Endodermal cell (in vitro differentiated cells): ENCODE measurements at regions not wholly inside any gene's neighbourhood (a gene's known extent, or its start where the extent isn't known, plus 50 kb on each side); places are given as distances from the start of the nearest gene placed in this dataset.

Source experiments
- DNase-seq: peaks from one replicate; pipeline ENCODE4 v3.0.0-alpha.2; 2017
- H3K27ac ChIP-seq: 2 replicates; pipeline ENCODE4 v1.5.1; 2013; ENCODE audit warnings: mild to moderate bottlenecking, low read depth, low read length, moderate library complexity
- H3K27me3 ChIP-seq: 2 replicates; pipeline ENCODE4 v1.6.1; 2013; ENCODE audit warnings: mild to moderate bottlenecking, low read length, moderate library complexity; ENCODE audit not compliant: insufficient read depth, control insufficient read depth, poor library complexity, severe bottlenecking
- H3K36me3 ChIP-seq: 2 replicates; pipeline ENCODE4 v1.7.0; 2013; ENCODE audit warnings: mild to moderate bottlenecking, low read length, moderate library complexity; ENCODE audit not compliant: control insufficient read depth, insufficient read depth
- H3K4me1 ChIP-seq: one replicate; pipeline ENCODE4 v1.7.0; 2013; ENCODE audit warnings: low read length; ENCODE audit not compliant: control insufficient read depth, insufficient read depth
- H3K4me3 ChIP-seq: 2 replicates; pipeline ENCODE4 v1.5.1; 2013; ENCODE audit warnings: mild to moderate bottlenecking, low read length, moderate library complexity
- H3K9ac ChIP-seq: 2 replicates; pipeline ENCODE4 v1.6.1; 2013; ENCODE audit warnings: mild to moderate bottlenecking, low read length, moderate library complexity; ENCODE audit not compliant: poor library complexity, severe bottlenecking; ENCODE audit errors: extremely low read depth
- H3K9me3 ChIP-seq: 2 replicates; pipeline ENCODE4 v1.6.1; 2013; ENCODE audit warnings: mild to moderate bottlenecking, low read length, moderate library complexity; ENCODE audit not compliant: control insufficient read depth
- H3K27ac Mint-ChIP-seq: 2 replicates; pipeline ENCODE4 v1.8.0; 2020; ENCODE audit warnings: mixed read lengths
- H3K27me3 Mint-ChIP-seq: 2 replicates; pipeline ENCODE4 v1.8.0; 2021; ENCODE audit warnings: mild to moderate bottlenecking, mixed read lengths; ENCODE audit not compliant: insufficient read depth
- H3K36me3 Mint-ChIP-seq: 2 replicates; pipeline ENCODE4 v1.8.0; 2020; ENCODE audit warnings: low read depth, mixed read lengths
- H3K4me1 Mint-ChIP-seq: 2 replicates; pipeline ENCODE4 v1.8.0; 2020; ENCODE audit warnings: mixed read lengths
- H3K4me3 Mint-ChIP-seq: 2 replicates; pipeline ENCODE4 v1.8.0; 2020; ENCODE audit warnings: mild to moderate bottlenecking, moderate library complexity, mixed read lengths
- H3K9me3 Mint-ChIP-seq: 2 replicates; pipeline ENCODE4 v1.8.0; 2020; ENCODE audit warnings: mild to moderate bottlenecking, mixed read lengths
- WGBS, 2 experiments: methylation state at CpG; one replicate each; pipeline versions ENCODE4 v1.1.5 to v1.1.7; 2013; ENCODE audit warnings: missing lambda C conversion rate in 2 of 2, mixed read lengths in 1 of 2; ENCODE audit not compliant: insufficient coverage in 1 of 2, insufficient read length in 1 of 2; 5-methylcytosine and 5-hydroxymethylcytosine counted together
- TF ChIP-seq, protein P1 (sequence below): fragments of 200-600 bp; sonication (generic); conservative IDR thresholded peaks from 2 replicates; pipeline ENCODE4 v1.5.0; 2021; ENCODE audit warnings: antibody characterized with exemption, mild to moderate bottlenecking

GRCh38 chr6:163776196-163776905, 361.8 kb downstream of the QKI start:
- no peaks in the 10 kb centered on the region for H3K36me3 Mint-ChIP-seq
- TF ChIP-seq, protein P1, sequence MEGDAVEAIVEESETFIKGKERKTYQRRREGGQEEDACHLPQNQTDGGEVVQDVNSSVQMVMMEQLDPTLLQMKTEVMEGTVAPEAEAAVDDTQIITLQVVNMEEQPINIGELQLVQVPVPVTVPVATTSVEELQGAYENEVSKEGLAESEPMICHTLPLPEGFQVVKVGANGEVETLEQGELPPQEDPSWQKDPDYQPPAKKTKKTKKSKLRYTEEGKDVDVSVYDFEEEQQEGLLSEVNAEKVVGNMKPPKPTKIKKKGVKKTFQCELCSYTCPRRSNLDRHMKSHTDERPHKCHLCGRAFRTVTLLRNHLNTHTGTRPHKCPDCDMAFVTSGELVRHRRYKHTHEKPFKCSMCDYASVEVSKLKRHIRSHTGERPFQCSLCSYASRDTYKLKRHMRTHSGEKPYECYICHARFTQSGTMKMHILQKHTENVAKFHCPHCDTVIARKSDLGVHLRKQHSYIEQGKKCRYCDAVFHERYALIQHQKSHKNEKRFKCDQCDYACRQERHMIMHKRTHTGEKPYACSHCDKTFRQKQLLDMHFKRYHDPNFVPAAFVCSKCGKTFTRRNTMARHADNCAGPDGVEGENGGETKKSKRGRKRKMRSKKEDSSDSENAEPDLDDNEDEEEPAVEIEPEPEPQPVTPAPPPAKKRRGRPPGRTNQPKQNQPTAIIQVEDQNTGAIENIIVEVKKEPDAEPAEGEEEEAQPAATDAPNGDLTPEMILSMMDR: no peak
- H3K4me1 Mint-ChIP-seq: peaks cover 22% of the 10 kb centered on the region
- Histone ChIP-seq H3K27ac (no peak overlapping the region), H3K36me3 (no peaks in the 10 kb centered on the region), H3K4me1 (peaks cover 11% of the 10 kb centered on the region), H3K9ac (no peak overlapping the region), H3K9me3 (no peaks in the 10 kb centered on the region), H3K27me3 (no peaks in the 10 kb centered on the region), H3K4me3 (no peak overlapping the region)
- WGBS, 2 experiments: 79 to 91% methylated on average over 2 to 5 of the region's 5 CpGs
- no peak for DNase-seq
- H3K27ac Mint-ChIP-seq: no peak overlapping the region
- no peaks in the 10 kb centered on the region for H3K9me3 Mint-ChIP-seq
- H3K4me3 Mint-ChIP-seq: no peak overlapping the region
- no peaks in the 10 kb centered on the region for H3K27me3 Mint-ChIP-seq

DNA sequence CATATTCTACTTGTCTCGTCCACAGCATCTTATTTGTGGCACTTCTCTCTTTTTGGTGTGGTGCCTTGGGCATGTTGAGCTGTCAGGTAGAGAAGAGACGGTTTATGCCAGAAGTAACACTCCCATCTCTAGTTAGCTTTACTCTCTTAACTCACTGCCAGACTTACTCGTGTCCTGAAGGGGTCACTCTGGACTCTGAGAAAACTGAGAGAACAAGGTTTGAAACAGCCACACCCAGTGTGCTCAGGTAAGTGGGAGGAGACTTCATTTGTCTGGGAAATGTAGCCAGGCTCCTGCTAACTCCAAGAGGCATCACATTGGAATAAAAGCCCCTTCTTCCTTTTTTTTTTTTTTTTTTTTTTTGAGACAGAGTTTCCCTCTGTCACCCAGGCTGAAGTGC, 360.8 kb downstream of the QKI start:
- Mint-ChIP-seq H3K27ac (no peak overlapping the region), H3K27me3 (no peaks in the 10 kb centered on the region), H3K4me1 (peaks cover 12% of the 10 kb centered on the region), H3K4me3 (no peak overlapping the region), H3K9me3 (no peaks in the 10 kb centered on the region), H3K36me3 (no peaks in the 10 kb centered on the region)
- Histone ChIP-seq H3K9me3 (no peaks in the 10 kb centered on the region), H3K4me3 (no peak overlapping the region), H3K9ac (no peak overlapping the region), H3K4me1 (peaks cover 2% of the 10 kb centered on the region), H3K27me3 (no peaks in the 10 kb centered on the region), H3K36me3 (no peaks in the 10 kb centered on the region), H3K27ac (no peak overlapping the region)
- DNase-seq: no peak
- WGBS, 2 experiments: 92 to 93% methylated on average over 2 to 3 of the region's 3 CpGs
- TF ChIP-seq, protein P1: no peak

DNA sequence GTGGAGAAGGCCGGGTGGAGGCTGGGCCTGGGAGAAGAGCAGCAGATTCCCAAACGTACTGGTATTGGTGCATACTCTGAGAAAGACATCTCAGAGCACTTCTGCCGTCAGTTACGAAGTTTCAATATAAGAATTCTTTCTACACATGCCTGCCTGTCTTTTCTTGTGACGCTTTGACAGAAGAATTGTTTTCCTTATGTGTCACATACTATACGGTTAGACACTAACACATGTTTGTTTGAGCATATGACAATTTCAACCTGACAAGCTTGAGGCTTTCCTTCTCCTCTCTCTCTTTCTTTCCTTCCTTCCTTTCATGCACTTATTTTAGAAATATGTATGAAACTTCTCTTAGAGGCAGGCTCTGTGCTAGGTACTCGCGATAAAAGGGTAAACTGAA, 360.0 kb downstream of the QKI start:
- Mint-ChIP-seq H3K36me3 (no peaks in the 10 kb centered on the region), H3K27me3 (no peaks in the 10 kb centered on the region), H3K27ac (no peak overlapping the region), H3K4me1 (peaks cover 12% of the 10 kb centered on the region), H3K9me3 (no peaks in the 10 kb centered on the region), H3K4me3 (no peak overlapping the region)
- TF ChIP-seq, protein P1: no peak
- Histone ChIP-seq H3K9ac (no peak overlapping the region), H3K36me3 (no peaks in the 10 kb centered on the region), H3K27me3 (no peaks in the 10 kb centered on the region), H3K9me3 (no peaks in the 10 kb centered on the region), H3K4me1 (peaks cover 2% of the 10 kb centered on the region), H3K27ac (no peak overlapping the region), H3K4me3 (no peak overlapping the region)
- 92 to 93% methylated on average over 5 to 8 of the region's 8 CpGs for WGBS, 2 experiments
- no peak for DNase-seq
